ENCODE measurements at regions not wholly inside any gene's neighbourhood (a gene's known extent, or its start where the extent isn't known, plus 50 kb on each side); places are given as distances from the start of the nearest gene placed in this dataset.

DNA sequence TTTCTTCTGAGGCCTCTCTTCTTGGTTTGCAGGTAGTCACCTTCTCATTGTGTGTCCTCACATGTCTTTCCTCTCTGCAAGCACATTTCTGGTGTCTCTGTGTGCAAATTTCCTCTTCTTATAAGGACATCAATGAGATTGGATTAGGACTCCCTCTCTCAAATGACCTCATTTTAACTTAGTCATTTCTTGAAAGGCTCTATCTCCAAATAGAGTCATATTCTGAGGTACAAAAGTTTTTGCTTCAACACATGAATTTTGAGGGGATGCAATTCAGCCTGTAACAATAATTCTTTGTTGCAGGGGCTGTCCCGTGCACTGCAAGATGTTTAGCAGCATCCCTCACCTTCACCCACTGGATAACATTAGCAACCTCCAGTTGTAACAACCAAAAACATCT lies 115.0 kb upstream of the DCBLD2 start:
- Histone ChIP-seq H4K5ac (ENCODE audit: insufficient read length, low read depth, low read length) (no peak overlapping the region), H2BK120ac (ENCODE audit: low read depth, low read length, poor library complexity, severe bottlenecking) (no peak overlapping the region), H3K14ac (ENCODE audit: insufficient read depth, low read length) (no peak overlapping the region), H4K8ac (replicated peaks; ENCODE audit: insufficient read length, low read depth, low read length) (no peak overlapping the region), H3K4me1 (ENCODE audit: insufficient read depth, low read length) (no peaks in the 10 kb centered on the region), H3K23me2 (ENCODE audit: insufficient read length, low read depth, low read length, poor library complexity, severe bottlenecking) (no peaks in the 10 kb centered on the region), H3K4me2 (ENCODE audit: insufficient read depth, insufficient read length, low read length) (no peak overlapping the region), H3K9me3 (ENCODE audit: control insufficient read depth, low read depth, low read length) (no peaks in the 10 kb centered on the region), H2BK20ac (ENCODE audit: low read depth, low read length, poor library complexity, severe bottlenecking) (no peak overlapping the region), H3K23ac (ENCODE audit: insufficient read length, low read depth, low read length) (no peak overlapping the region), H3K4ac (ENCODE audit: low read depth, low read length) (no peak overlapping the region), H3K56ac (ENCODE audit: insufficient read length, low read depth, low read length) (no peak overlapping the region), H3K18ac (ENCODE audit: insufficient read length, low read depth, low read length) (no peak overlapping the region), H3T11ph (ENCODE audit: low read length) (no peak overlapping the region), H3K9ac (ENCODE audit: extremely low read depth, insufficient read length, low read length) (no peak overlapping the region), H3K27me3 (ENCODE audit: insufficient read depth, low read length) (no peaks in the 10 kb centered on the region), H2BK12ac (ENCODE audit: insufficient read length, low read depth, low read length) (no peak overlapping the region), H3K27ac (ENCODE audit: insufficient read length, low read depth, low read length) (no peak overlapping the region), H4K20me1 (ENCODE audit: control insufficient read depth, insufficient read depth, insufficient read length) (no peaks in the 10 kb centered on the region), H2BK15ac (ENCODE audit: low read depth, low read length) (no peak overlapping the region), H2BK5ac (ENCODE audit: insufficient read length, low read length) (no peak overlapping the region), H2AK5ac (ENCODE audit: insufficient read length, low read length) (no peak overlapping the region), H3K79me2 (ENCODE audit: insufficient read depth, low read length) (no peaks in the 10 kb centered on the region), H4K91ac (ENCODE audit: insufficient read length, low read depth, low read length) (no peak overlapping the region), H3K79me1 (ENCODE audit: insufficient read depth, low read depth, low read length, poor library complexity, severe bottlenecking) (no peaks in the 10 kb centered on the region), H2AFZ (ENCODE audit: low read length) (no peak overlapping the region)
- WGBS (ENCODE audit: extremely low coverage, insufficient read length, low lambda C conversion rate): no CpG with 5 or more reads among the region's 1 CpG
- no peaks in the 10 kb centered on the region; the same call in none of the 2 replicates for H3K27me3 Mint-ChIP-seq (ENCODE audit: low read depth)
- H3K9me3 Mint-ChIP-seq: peaks cover 0 to 3% of the 10 kb centered on the region in 2 experiments; a peak in 2 of 5 replicates
- H3K27ac Mint-ChIP-seq: no peak overlapping the region
- no peak for DNase-seq
- no peak for TF ChIP-seq CTCF (conservative IDR thresholded peaks at IDR 0.05)
- no peaks in the 10 kb centered on the region for H3K36me3 Mint-ChIP-seq (ENCODE audit: insufficient read depth in 1 of 3, low read depth in 3 of 3)
- no peaks in the 10 kb centered on the region for H3K4me1 Mint-ChIP-seq
- no peak overlapping the region for H3K4me3 Mint-ChIP-seq
